Psoas muscle (tissue), 7 donors: ENCODE measurements at regions not wholly inside any gene's neighbourhood (a gene's known extent, or its start where the extent isn't known, plus 50 kb on each side); places are given as distances from the start of the nearest gene placed in this dataset.

Experiments
- ATAC-seq, 4 donors: fragments of 200-7000 bp; cut with Tn5 transposase; one replicate each; pipeline ENCODE4 v1.9.1; 2020; ENCODE audit warnings: moderate library complexity in 3 of 4, mild to moderate bottlenecking in 2 of 4
- DNase-seq, 2 donors: peaks; one replicate each; pipeline ENCODE4 v3.0.0-alpha.2; 2020
- H3K27ac ChIP-seq: fragments of 200-600 bp; one replicate; pipeline ENCODE4 v1.8.0; 2022
- H3K27me3 ChIP-seq, 3 donors: fragments of 200-600 bp in 1 of 3; one replicate each; pipeline versions ENCODE4 v1.6.1 to v1.8.0; 2013 to 2022; ENCODE audit warnings: low read length in 2 of 3, mild to moderate bottlenecking in 2 of 3, moderate library complexity in 1 of 3; ENCODE audit not compliant: insufficient read depth in 3 of 3
- H3K36me3 ChIP-seq, 2 donors: fragments of 200-600 bp in 1 of 2; one replicate each; pipeline versions ENCODE4 v1.6.1 to v1.8.0; 2013 to 2022; ENCODE audit warnings: low read depth in 1 of 2, mild to moderate bottlenecking in 1 of 2, moderate library complexity in 1 of 2; ENCODE audit not compliant: insufficient read depth in 1 of 2
- H3K4me1 ChIP-seq: fragments of 200-600 bp; one replicate; pipeline ENCODE4 v1.8.0; 2022
- H3K4me3 ChIP-seq: fragments of 200-600 bp; one replicate; pipeline ENCODE4 v1.8.0; 2022; ENCODE audit warnings: mild to moderate bottlenecking
- H3K9me3 ChIP-seq: fragments of 200-600 bp; one replicate; pipeline ENCODE4 v1.8.0; 2022
- CTCF ChIP-seq: fragments of 200-600 bp; IDR thresholded peaks from one replicate; pipeline ENCODE4 v1.8.0; 2022; ENCODE audit warnings: antibody characterized with exemption
- WGBS, 3 donors: extraction: QIAGEN DNeasy Blood & Tissue Kit; methylation state at CpG; one replicate each; pipeline versions ENCODE4 v1.1.6 to v1.1.7; 2013; 5-methylcytosine and 5-hydroxymethylcytosine counted together
- intact Hi-C, 2 donors: fragments of 100-400 bp; cut with DNase I; formaldehyde crosslinking; loops; one replicate each; pipeline versions ENCODE4 v1.11.0 to v1.14.2; 2022
- donor health status: healthy with polysubstance abuse.
- donor health status: DM: no; HTN: no; CAD: no; lungs with moderate emphysema.
- donor health status: Bipolar disorder and iron deficiency.
- donor health status: healthy.
- donor health status: DM: yes; HTN: yes; CAD: no.
- donor health status: DM: no; HTN: no; CAD: no.
- donor health status: DM: yes; HTN: yes; CAD: no.

DNA sequence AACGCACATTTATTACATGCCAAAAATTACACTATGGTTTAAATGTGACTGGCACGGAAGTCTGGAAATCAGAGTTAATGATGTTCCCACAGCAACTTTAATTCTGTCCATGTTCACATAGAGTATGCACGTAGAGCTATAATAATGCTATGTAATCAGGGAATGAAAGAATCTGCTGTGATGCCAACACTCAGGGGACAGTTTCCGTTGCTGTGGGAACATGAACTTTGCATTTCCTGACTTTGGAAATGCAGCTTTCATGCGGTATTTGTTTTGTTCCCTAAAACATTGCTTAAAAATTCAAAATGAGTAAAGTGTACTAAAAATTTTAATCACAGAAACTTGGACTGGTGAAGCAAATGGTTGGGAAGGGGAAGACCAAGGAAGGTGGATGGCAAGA is 65.7 kb downstream of the MAGEA1 start:
- H3K36me3 ChIP-seq = no peaks in the 10 kb centered on the region
- no peaks in the 10 kb centered on the region for H3K4me1 ChIP-seq
- intact Hi-C loops = no loop called here
- no peak overlapping the region for H3K27ac ChIP-seq
- no peaks in the 10 kb centered on the region for H3K9me3 ChIP-seq
- peak overlapping the region; percentile 2 for H3K4me3 ChIP-seq
- TF ChIP-seq CTCF = no peak
- H3K27me3 ChIP-seq = peaks cover 0 to 42% (median 0%) of the 10 kb centered on the region in 3 donors
- WGBS, 3 donors = 30 to 50% (median 43%) methylated on average over 5 of the region's 5 CpGs
- DNase-seq = no peak
- ATAC-seq = no peak

- no peaks in the 10 kb centered on the region for H3K4me1 ChIP-seq
- TF ChIP-seq CTCF = no peak
- ATAC-seq (no peak), DNase-seq (no peak)
- no peaks in the 10 kb centered on the region for H3K9me3 ChIP-seq
- intact Hi-C loops = no loop called here
- no peaks in the 10 kb centered on the region for H3K36me3 ChIP-seq
- H3K27ac ChIP-seq = no peak overlapping the region
- 71 to 78% (median 77%) methylated on average over 2 of the region's 2 CpGs for WGBS, 3 donors
- peaks cover 0 to 33% (median 0%) of the 10 kb centered on the region in 3 donors for H3K27me3 ChIP-seq
- H3K4me3 ChIP-seq = no peak overlapping the region
Observed at GRCh38 chrX:153238361-153238760, 59.3 kb downstream of the MAGEA1 start.
